HG03064 (cell line): ENCODE measurements at regions not wholly inside any gene's neighbourhood (a gene's known extent, or its start where the extent isn't known, plus 50 kb on each side); places are given as distances from the start of the nearest gene placed in this dataset.
"Not testable (repeated sequence)": the region's sequence is repeated elsewhere in the genome, so short reads cannot be mapped to it uniquely, and the experiment has no call there.

ENCODE experiments used
- ATAC-seq: cut with Tn5 transposase; IDR thresholded peaks from one replicate; pipeline ENCODE4 v1.9.1; 2021; ENCODE audit warnings: low read depth; ENCODE audit not compliant: unreplicated experiment

GRCh38 chr1:109857702-109858101 is 52.9 kb upstream of the CSF1 start:
- ATAC-seq: not testable (repeated sequence)

DNA sequence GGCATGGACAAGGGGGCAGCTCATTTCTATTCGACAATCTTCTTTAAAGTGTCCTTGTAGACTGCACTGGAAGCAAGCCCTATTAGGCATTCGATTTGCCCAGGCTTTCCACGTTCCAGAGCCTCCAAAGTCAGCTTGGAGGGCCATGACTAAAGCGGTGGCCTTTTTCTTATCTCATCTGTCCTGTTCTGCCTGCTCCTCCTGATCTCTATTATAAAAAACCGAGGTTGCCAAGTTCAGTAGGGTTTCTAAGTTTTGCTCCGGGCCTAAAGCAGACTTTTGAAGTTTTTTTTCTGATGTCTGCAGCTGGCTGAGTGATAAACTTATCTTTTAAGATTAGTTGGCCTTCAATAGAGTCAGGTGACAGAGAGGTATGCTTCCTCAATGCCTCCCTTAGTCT is 54.7 kb upstream of the CSF1 start:
- ATAC-seq: not testable (repeated sequence)

DNA sequence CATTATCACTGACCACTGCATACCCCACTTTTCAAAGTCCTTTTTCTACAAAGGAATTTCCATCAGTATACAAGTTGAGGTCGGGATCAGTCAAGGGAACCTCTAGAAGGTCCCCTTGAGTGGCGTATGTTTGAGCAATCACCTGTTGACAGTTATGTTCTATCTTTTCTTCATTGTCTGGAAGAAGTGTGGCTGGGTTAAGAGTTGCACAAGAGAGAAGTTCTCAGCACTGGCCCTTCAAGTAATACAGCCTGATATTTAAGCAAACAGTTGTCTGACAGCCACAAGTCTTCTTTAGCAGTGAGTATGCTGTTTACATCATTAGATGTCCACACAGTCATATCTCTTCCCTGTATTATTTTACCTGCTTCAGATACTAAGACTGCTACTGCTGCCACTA is 56.7 kb upstream of the CSF1 start:
- ATAC-seq: not testable (repeated sequence)

GRCh38 chr1:109852221-109853015 is 58.2 kb upstream of the CSF1 start:
- ATAC-seq: not testable (repeated sequence)

GRCh38 chr1:109850827-109851226 is 59.8 kb upstream of the CSF1 start:
- ATAC-seq: no peak

DNA sequence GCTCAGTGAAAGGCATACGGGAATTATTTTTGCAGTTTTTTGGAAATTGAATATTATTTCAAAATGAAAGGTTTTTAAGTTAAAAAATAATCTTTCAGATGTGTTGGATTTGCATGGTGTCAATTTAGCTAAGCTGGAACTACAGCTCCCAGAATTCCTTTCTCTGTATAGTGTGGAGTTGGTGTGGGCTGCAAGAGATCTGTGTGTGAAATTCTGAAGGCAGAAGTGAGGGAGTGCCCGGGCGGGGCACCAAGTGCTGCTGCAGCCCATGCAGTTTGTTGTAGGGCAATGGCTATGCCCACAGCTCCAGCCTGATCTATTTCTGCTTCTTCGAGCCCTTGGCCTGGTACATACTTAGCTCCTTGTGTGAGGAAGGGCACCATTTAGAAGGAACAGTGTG is 60.5 kb upstream of the CSF1 start:
- no peak for ATAC-seq

- ATAC-seq: no peak
Observed at GRCh38 chr1:109849655-109850054, 61.0 kb upstream of the CSF1 start.

- no peak for ATAC-seq
Observed at GRCh38 chr1:109847251-109847650, 63.4 kb upstream of the CSF1 start.

- ATAC-seq: no peak
Observed at GRCh38 chr1:109846846-109847245, 63.8 kb upstream of the CSF1 start.

- no peak for ATAC-seq
Observed at GRCh38 chr1:109846162-109846561, 64.5 kb upstream of the CSF1 start.

DNA sequence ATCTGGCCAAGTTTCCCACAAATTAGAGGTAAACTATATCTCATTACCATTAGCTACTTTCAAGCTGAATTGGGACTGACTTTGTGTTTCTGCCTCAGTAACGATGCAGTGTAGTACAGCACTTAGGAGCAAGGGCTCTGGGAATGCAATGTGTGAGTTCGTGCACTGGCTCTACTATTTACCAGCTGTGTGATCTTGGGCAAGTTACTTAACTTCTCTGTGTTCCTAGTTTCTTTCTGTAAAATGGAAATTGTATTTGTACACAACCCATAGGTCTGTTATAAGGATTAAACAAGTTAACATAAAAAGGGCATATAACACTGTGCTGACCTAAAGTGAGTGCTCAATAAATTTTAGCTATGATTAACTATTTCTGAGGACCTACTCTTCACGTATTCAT is 65.0 kb upstream of the CSF1 start:
- no peak for ATAC-seq

DNA sequence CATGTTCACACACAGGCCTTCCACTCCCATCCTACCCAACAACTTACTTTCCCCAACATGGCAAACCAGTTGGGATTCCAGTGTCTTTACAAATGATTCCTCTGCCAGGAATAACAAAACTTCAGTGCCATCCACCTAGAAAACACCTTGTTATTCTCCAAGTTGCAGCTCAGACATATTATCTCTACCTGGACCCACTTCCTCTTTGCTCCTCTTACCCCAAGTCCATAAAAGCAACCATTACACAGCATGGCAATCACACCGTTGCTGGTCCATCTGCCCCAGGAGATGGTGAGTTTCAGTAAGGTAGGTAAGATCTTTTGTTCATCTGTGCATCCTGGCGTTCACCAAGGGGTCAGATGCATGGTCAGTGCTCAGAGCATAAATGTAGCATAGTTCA is 66.0 kb upstream of the CSF1 start:
- no peak for ATAC-seq

GRCh38 chr1:109840011-109840629 is 70.5 kb upstream of the CSF1 start:
- ATAC-seq: no peak

DNA sequence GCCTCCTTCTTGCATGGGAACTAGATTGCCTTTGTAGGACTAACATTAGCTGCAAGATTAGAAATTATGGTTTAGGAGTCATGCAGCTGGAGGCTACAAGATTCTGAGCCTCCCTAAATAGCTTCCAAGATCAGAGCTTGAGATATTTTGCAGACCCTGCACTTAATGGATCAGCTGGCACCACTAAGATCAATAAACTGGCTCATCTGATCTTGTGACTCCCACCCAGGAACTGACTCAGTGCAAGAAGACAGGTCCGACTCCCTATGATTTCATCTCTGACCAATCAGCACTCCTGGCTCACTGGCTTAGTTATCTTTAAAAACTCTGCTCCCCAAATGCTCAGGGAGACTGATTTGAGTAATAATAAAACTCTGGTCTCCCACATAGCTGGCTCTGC is 71.4 kb upstream of the CSF1 start:
- not testable (repeated sequence) for ATAC-seq

GRCh38 chr1:109838838-109839240 is 71.8 kb upstream of the CSF1 start:
- ATAC-seq: no peak

- no peak for ATAC-seq
Observed at GRCh38 chr1:109837852-109838570, 72.6 kb upstream of the CSF1 start.

DNA sequence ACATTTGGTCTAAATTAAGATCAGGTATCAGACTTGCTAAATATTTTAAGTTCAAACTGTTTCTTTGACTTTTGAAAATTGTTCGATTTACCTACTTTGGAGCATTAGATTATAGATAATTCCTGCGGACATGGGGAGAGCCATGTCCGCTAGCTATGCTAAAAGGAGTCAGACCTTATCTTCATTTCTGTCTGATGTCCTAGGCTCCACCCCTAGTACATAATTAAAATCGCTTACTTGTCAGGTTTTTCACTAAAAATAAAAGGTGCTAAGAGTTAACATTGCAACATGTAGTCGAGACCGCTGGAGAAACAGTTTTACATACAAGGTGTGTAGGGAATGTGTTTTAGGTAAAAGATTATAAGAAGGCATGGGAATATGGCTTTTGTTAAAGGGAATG is 71.9 kb upstream of the EPS8L3 start:
- not testable (repeated sequence) for ATAC-seq

- no peak for ATAC-seq
Observed at GRCh38 chr1:109834951-109835350, 71.2 kb upstream of the EPS8L3 start.

GRCh38 chr1:109832945-109833344 is 69.2 kb upstream of the EPS8L3 start:
- no peak for ATAC-seq

GRCh38 chr1:109828756-109829505 is 65.2 kb upstream of the EPS8L3 start:
- no peak for ATAC-seq

- no peak for ATAC-seq
Observed at GRCh38 chr1:109827986-109828385, 64.3 kb upstream of the EPS8L3 start.
